GM23338 (cell line): ENCODE measurements at regions not wholly inside any gene's neighbourhood (a gene's known extent, or its start where the extent isn't known, plus 50 kb on each side); places are given as distances from the start of the nearest gene placed in this dataset.

ENCODE experiments used
- CREB1 ChIP-seq: fragments of 250-450 bp; sonication (Bioruptor Pico); IDR thresholded peaks from 2 replicates; pipeline ENCODE4 v1.5.0; 2020; ENCODE audit warnings: low read depth, mild to moderate bottlenecking, moderate library complexity
- NANOG ChIP-seq: IDR thresholded peaks from 2 replicates; pipeline ENCODE4 v1.6.1; 2016; ENCODE audit warnings: antibody characterized with exemption, borderline replicate concordance
- POLR2AphosphoS5 ChIP-seq: IDR thresholded peaks from 2 replicates; pipeline ENCODE4 v1.6.1; 2016; ENCODE audit warnings: antibody characterized with exemption, low read depth
- STAT1 ChIP-seq: IDR thresholded peaks from one replicate; pipeline ENCODE4 v1.6.1; 2016; ENCODE audit warnings: antibody characterized with exemption; ENCODE audit not compliant: unreplicated experiment
- TF ChIP-seq, protein P1 (sequence below), 2 experiments: fragments of 200-600 bp in 1 of 2; sonication (generic) in 1 of 2; conservative IDR thresholded peaks; 2 replicates each; pipeline versions ENCODE4 v1.5.1 to v1.6.1; 2016 to 2017; ENCODE audit warnings: antibody characterized with exemption in 2 of 2, low read depth in 2 of 2, mild to moderate bottlenecking in 2 of 2, moderate library complexity in 1 of 2
- TF ChIP-seq, protein P2 (sequence below): IDR thresholded peaks from one replicate; pipeline ENCODE4 v1.6.1; 2018; ENCODE audit warnings: antibody characterized with exemption; ENCODE audit not compliant: unreplicated experiment

DNA sequence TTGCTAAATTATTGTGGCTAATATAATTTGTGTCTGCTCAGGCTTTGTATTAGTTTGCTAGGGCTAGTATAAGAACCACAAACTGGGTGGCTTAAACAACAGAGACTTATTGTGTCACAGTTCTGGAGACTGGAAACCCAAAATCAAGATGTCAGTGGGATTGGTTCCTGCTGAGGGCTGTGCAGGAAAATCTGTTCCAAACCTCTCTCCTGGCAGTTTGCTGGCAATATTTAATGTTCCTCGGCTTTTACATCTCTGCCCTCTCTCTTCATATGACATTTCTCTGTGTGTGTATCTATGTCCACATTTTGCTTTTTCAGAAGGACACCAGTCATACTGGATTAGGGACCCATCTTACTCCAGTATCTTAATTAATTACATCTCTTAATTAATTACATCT, 498.8 kb upstream of the CD180 start:
- TF ChIP-seq POLR2AphosphoS5 (no peak), CREB1 (CRISPR knock-in tag) (no peak), NANOG (no peak), STAT1 (no peak)
- TF ChIP-seq, protein P1, sequence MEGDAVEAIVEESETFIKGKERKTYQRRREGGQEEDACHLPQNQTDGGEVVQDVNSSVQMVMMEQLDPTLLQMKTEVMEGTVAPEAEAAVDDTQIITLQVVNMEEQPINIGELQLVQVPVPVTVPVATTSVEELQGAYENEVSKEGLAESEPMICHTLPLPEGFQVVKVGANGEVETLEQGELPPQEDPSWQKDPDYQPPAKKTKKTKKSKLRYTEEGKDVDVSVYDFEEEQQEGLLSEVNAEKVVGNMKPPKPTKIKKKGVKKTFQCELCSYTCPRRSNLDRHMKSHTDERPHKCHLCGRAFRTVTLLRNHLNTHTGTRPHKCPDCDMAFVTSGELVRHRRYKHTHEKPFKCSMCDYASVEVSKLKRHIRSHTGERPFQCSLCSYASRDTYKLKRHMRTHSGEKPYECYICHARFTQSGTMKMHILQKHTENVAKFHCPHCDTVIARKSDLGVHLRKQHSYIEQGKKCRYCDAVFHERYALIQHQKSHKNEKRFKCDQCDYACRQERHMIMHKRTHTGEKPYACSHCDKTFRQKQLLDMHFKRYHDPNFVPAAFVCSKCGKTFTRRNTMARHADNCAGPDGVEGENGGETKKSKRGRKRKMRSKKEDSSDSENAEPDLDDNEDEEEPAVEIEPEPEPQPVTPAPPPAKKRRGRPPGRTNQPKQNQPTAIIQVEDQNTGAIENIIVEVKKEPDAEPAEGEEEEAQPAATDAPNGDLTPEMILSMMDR (conservative IDR thresholded peaks at IDR 0.05; ENCODE audit: low read depth in 2 of 2) = no peak
- TF ChIP-seq, protein P2, sequence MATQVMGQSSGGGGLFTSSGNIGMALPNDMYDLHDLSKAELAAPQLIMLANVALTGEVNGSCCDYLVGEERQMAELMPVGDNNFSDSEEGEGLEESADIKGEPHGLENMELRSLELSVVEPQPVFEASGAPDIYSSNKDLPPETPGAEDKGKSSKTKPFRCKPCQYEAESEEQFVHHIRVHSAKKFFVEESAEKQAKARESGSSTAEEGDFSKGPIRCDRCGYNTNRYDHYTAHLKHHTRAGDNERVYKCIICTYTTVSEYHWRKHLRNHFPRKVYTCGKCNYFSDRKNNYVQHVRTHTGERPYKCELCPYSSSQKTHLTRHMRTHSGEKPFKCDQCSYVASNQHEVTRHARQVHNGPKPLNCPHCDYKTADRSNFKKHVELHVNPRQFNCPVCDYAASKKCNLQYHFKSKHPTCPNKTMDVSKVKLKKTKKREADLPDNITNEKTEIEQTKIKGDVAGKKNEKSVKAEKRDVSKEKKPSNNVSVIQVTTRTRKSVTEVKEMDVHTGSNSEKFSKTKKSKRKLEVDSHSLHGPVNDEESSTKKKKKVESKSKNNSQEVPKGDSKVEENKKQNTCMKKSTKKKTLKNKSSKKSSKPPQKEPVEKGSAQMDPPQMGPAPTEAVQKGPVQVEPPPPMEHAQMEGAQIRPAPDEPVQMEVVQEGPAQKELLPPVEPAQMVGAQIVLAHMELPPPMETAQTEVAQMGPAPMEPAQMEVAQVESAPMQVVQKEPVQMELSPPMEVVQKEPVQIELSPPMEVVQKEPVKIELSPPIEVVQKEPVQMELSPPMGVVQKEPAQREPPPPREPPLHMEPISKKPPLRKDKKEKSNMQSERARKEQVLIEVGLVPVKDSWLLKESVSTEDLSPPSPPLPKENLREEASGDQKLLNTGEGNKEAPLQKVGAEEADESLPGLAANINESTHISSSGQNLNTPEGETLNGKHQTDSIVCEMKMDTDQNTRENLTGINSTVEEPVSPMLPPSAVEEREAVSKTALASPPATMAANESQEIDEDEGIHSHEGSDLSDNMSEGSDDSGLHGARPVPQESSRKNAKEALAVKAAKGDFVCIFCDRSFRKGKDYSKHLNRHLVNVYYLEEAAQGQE = no peak
